Esophagus mucosa (tissue), 1 donor: ENCODE measurements at regions not wholly inside any gene's neighbourhood (a gene's known extent, or its start where the extent isn't known, plus 50 kb on each side); places are given as distances from the start of the nearest gene placed in this dataset.
"Not testable (repeated sequence)": the region's sequence is repeated elsewhere in the genome, so short reads cannot be mapped to it uniquely, and the experiment has no call there.

Experiments used
- ATAC-seq: fragments of 200-7000 bp; cut with Tn5 transposase; one replicate; pipeline ENCODE4 v1.9.1; 2020
- donor health status: DM: yes; HTN: yes; CAD: no.

DNA sequence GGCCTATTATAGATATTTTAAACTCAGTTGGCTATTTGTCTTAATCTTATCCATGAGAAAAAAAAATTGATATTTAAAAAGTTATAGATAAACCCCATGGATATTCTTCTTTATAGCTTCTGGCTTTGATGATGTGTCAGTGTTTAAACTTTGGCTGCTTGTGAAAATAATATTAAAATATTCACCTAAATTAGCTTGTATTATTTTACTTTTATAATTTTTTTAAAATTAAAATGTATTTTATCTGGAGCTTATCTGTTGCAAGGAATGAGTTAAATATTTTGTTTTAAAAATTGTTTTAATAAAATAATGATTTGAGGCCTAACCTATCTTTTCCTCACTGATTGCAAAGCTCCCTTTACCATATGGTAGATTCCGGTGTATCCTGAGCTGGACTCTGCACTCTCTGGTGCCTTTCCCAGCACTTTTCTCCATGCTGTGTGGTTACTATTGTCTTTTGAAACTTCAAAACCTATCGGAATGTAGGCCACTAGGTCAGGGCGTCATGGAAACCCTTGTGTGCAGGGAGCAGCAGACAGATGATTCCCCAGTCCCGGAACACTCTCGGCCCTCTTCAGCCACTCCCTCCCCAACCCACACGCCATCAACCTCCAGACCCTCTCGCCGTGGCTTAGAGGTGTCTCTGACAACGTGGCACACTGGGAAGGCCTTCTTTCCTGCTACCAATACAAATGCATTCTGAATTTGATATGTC lies 252.3 kb upstream of the ATP10A start:
- no peak for ATAC-seq

- not testable (repeated sequence) for ATAC-seq
Measured at GRCh38 chr15:26114128-26114527, 251.0 kb upstream of the ATP10A start.

DNA sequence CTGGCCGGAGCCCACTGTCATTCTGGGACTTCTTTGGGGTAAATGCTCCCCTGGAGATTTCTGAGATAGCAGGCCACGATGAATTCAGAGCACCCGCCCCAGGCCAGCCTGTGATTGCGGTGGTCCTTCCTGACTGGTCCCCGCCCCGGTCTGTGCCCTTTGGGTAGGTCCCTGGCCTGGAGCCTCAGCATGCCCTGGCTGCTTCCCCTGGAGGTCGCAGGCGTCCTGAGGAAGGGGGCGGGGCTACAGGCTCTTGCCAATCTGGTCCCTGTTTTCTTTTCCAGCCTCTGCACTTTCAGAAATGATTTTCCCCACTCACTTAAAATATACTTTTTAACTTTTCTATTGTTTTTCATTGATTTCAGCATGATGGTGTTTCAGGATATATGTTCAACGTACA lies 250.2 kb upstream of the ATP10A start:
- no peak for ATAC-seq

- ATAC-seq, result no peak
Measured at GRCh38 chr15:26109203-26109602, 246.1 kb upstream of the ATP10A start.

DNA sequence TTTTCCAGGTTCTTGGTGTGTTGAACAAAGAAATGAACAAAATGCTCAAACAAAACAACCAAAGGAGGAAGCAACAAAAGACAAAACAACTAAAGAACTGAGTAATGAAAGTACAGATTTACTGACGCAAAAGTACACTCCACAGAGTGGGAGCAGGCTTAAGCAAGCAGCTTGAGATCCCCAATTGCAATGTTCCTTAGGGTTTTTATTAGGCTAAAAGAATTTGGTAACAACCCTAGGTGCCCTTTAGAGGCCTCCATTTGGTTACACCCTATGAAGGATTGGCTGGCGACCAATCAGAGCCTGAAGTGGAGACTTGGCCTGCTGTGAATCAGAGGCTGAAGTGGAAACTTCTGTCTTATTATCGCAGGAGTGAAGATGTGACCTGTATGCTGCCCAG lies 243.4 kb upstream of the ATP10A start:
- no peak for ATAC-seq

- ATAC-seq, result no peak
Measured at GRCh38 chr15:26103002-26103404, 239.9 kb upstream of the ATP10A start.

- ATAC-seq, result no peak
Measured at GRCh38 chr15:26102365-26102764, 239.2 kb upstream of the ATP10A start.

DNA sequence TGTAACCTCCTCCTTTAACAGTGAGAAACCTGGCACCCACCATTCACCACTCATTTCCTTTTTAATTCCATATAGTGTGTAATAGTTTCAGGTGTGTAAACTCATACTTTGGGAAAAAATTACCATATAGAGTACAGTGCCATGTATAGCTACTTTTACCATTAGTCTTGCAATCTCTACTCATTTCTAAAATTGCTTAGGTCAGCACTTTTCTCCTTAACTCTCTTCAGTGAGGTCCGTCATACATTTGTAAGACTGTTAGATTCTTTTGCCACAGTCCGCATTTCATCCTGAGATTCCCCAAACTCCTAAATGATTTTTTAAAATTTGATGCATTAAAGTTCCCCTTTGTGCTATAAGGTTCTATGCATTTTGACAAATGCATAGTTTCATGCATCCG lies 238.3 kb upstream of the ATP10A start:
- ATAC-seq, result no peak

DNA sequence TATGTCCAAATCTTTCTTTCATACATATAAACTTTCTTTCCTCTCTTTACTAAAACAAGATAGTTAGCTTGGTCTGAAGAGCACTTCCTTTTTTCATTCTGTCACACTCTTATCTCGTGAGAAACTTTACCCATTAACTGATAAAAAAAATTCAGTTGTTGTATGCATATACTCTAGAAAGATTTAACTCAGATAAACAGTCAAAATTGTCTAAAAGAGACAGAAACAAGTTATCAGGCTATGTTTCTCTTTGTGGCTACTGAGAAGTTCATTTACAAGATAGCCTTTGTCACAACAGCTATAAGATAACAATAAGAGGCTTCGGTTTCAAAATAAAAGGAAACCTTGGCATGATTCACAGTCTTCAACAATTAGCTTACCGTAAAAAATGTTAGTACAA lies 235.7 kb upstream of the ATP10A start:
- ATAC-seq, result no peak

- no peak for ATAC-seq
Measured at GRCh38 chr15:26097216-26097615, 234.1 kb upstream of the ATP10A start.

DNA sequence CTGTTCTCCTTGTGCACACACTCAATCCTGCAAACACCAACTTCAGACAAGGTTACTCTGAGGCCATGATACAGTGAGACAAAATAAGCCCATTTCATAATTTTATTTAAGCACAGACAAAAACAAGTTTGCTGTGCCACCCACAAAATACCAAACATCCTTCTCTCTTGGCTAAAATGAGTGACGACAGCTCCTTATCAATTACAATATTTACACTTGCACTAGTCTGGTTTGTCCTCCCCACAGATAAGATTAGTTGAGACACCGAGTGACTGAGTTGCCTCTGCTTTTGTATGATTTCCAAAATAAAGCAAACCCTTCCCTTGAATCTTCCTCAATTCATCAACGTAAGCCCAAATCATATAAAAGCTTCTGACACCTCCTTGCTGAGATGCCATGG lies 233.5 kb upstream of the ATP10A start:
- ATAC-seq, result no peak

GRCh38 chr15:26095710-26096330 lies 232.7 kb upstream of the ATP10A start:
- no peak for ATAC-seq

DNA sequence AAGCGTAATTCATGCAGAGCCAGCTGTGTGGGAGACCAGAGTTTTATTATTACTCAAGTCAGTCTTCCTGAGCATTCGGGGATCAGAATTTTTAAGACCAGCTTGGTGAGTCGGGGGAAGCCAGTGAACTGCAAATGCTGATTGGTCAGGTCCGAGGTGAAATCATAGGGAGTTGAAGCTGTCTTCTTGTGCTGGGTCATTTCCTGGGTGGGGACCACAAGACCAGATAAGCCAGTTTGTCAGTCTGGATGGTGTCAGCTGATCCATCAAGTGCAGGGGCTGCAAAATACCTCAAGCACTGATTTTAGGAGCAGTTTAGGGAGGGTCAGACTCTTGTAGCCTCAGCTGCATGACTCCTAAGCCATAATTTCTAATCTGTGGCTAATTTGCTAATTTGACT lies 228.1 kb upstream of the ATP10A start:
- no peak for ATAC-seq

DNA sequence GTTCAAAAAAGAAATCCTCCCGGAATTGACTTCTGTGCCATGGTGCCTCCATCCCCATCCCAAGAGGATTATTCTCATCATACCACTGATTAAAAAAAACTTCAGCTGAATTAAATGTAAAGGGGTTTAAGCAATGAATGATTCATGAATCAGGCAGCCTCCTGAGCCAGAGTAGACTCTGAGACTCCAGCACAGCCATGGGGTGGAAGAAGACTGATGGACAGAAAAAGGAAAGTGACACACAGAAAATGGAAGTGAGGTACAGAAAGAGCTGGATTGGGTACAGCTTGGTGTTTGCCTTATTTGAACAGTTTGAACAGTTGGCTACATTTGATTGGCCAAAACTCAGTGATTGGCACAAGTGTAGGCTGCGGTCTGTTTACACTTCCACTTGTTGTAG lies 224.8 kb upstream of the ATP10A start:
- no peak for ATAC-seq

DNA sequence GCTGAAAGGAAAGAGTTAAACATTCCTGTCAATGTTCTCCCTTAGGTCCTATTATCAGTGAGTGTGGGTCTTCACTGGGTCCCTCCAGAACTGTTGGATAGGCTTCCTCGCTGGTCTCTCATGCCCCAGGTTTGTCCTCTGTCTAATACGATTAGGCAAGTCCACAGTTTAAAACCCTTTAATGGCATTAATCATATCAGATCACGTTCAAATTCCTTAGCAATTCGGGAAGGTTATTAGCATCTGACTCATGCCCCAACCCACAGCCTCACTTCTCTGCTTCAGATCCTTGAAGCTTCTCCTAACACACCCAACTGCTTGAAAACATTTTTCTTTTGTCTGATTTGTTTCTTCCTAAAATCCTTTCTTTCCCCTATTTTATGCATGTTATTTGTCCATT lies 224.3 kb upstream of the ATP10A start:
- ATAC-seq, result peak; percentile 43

DNA sequence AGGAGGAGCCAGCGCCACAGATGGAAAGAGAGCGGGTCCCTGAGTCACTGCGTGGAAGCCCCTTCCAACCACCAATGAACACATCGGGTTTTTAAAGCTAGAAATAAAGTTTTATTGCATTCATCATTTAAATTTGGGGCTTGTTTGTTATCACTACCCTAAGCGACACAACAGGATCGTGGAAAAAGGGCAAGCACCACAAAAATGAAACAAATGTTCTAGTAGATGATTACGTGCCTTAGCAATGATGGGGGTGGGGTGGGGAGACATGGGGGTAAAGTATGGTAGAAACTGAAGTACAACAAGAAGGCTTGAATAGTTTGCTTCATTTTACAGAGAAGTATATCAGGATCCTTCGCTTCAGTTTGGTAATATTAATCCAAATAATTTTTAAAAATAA lies 221.6 kb upstream of the ATP10A start:
- ATAC-seq, result no peak

DNA sequence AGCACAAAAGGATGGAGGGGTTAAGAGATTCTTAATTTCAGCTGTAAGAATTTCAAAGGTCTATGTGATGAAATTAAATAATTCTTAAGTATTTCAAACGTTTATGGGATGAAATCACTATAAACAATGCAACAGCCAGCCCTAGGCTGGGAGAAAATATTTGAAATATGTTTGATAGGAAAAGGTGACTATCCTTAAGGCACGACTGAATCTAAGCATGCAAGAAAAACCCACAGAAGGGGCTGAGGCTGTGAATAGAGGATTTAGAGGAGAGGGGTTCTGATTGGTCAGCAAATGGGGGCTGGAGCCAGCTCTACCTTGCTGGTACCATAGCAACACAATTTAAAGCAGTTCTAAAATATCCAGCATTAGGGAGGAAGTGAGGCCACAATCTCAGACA lies 220.8 kb upstream of the ATP10A start:
- no peak for ATAC-seq

DNA sequence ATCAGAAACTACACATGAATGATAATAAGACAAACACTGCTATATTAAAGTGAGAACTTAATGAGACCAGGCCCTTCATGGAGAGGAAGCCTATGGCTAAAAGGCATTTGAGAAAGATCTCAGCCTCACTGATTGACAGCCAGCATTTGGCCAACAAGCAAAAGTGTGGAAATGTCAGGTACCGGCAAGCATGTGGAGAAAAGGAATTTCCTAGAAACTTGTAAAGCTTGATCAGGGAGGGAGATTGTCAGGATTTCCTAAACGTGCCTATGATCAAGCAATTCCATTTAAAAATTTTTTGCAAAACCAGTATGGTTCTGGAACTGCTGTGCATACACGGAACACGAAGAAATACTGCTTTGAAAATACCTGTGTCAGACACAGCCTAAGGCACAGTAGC lies 220.3 kb upstream of the ATP10A start:
- no peak for ATAC-seq

GRCh38 chr15:26082221-26083109 lies 219.3 kb upstream of the ATP10A start:
- peak; percentile 99 for ATAC-seq

DNA sequence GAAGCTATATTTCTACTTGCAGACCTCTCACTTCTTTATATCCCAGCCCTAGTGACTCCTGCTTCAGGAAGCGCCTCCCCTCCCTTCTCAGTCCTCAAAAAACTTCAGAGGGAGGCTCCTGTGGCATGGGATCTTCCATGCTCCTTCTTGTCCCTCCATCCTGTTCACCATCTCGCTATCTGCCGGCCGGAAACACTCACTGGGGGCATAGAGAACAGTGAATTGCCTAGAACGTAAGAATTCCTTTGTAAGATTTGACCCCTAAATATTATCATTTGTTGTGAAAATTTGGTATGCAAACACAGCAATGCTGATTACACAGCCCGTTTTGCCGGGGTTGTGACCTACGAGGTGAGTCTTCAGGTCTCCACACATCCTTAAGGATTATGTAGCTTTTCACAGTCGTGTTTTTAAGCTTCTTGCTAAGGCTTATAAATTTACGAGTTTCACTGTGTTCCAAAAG lies 218.7 kb upstream of the ATP10A start:
- no peak for ATAC-seq

- ATAC-seq, result no peak
Measured at GRCh38 chr15:26075770-26076169, 212.6 kb upstream of the ATP10A start.

GRCh38 chr15:26073430-26074333 lies 210.6 kb upstream of the ATP10A start:
- ATAC-seq, result no peak
